Adrenal gland (tissue), 9 donors: ENCODE measurements at regions not wholly inside any gene's neighbourhood (a gene's known extent, or its start where the extent isn't known, plus 50 kb on each side); places are given as distances from the start of the nearest gene placed in this dataset.

Experiments
- DNase-seq, 7 donors: peaks; one replicate each; pipeline ENCODE4 v3.0.0-alpha.2; 2019 to 2020
- H3K27ac ChIP-seq, 5 donors: fragments of 200-600 bp; sonication (generic) in 4 of 5; 1 replicate in 3 of 5; 2 replicates in 2 of 5; pipeline versions ENCODE4 v1.5.1 to v1.8.0; 2016 to 2020; ENCODE audit warnings: mild to moderate bottlenecking in 1 of 5
- H3K27me3 ChIP-seq: fragments of 200-600 bp; 2 replicates; pipeline ENCODE4 v1.8.0; 2021
- H3K36me3 ChIP-seq, 2 donors: fragments of 200-600 bp; replicated peaks in 1 of 2; 1 replicate in 1 of 2; 2 replicates in 1 of 2; pipeline versions ENCODE4 v1.5.1 to v1.8.0; 2018 to 2022
- H3K4me1 ChIP-seq, 2 donors: fragments of 200-600 bp; replicated peaks in 1 of 2; 1 replicate in 1 of 2; 2 replicates in 1 of 2; pipeline versions ENCODE4 v1.5.1 to v1.8.0; 2018 to 2021
- H3K4me3 ChIP-seq, 4 donors: fragments of 200-600 bp; sonication (generic) in 3 of 4; one replicate each; pipeline ENCODE4 v1.5.1; 2016 to 2018
- H3K9me3 ChIP-seq, 3 donors: fragments of 200-600 bp; sonication (generic) in 1 of 3; replicated peaks in 1 of 3; 1 replicate in 2 of 3; 2 replicates in 1 of 3; pipeline versions ENCODE4 v1.5.1 to v1.8.0; 2016 to 2021
- CTCF ChIP-seq, 6 experiments: fragments of 450-650 bp in 4 of 6; fragments of 200-600 bp in 2 of 6; sonication (generic) in 1 of 6; IDR thresholded peaks; 1 replicate in 5 of 6; 2 replicates in 1 of 6; pipeline versions ENCODE4 v1.5.1 to v1.8.0; 2016 to 2021; ENCODE audit warnings: antibody characterized with exemption in 6 of 6, mild to moderate bottlenecking in 2 of 6, moderate library complexity in 1 of 6
- POLR2A ChIP-seq, 2 donors: fragments of 450-650 bp; IDR thresholded peaks; one replicate each; pipeline ENCODE4 v1.6.1; 2017; ENCODE audit warnings: antibody characterized with exemption in 2 of 2, mild to moderate bottlenecking in 2 of 2, moderate library complexity in 1 of 2
- WGBS, 4 donors: extraction: QIAGEN DNeasy Blood & Tissue Kit in 2 of 4; methylation state at CpG; one replicate each; pipeline versions ENCODE4 v1.1.5 to v1.1.7; 2013 to 2017; 5-methylcytosine and 5-hydroxymethylcytosine counted together
- intact Hi-C, 2 donors: fragments of 100-400 bp; cut with DNase I; formaldehyde crosslinking; loops; one replicate each; pipeline versions ENCODE4 v1.14.1 to v1.15.0; 2022 to 2023
- donor health status: healthy with polysubstance abuse.
- donor health status: Bipolar disorder and iron deficiency.
- donor health status: DM: yes; HTN: yes; CAD: no.
- donor health status: DM: no; HTN: no; CAD: no.
- donor health status: DM: no; HTN: no; CAD: no.

- no peak overlapping the region for H3K4me3 ChIP-seq
- H3K36me3 ChIP-seq: no peaks in the 10 kb centered on the region
- H3K9me3 ChIP-seq: no peaks in the 10 kb centered on the region
- H3K27me3 ChIP-seq: no peaks in the 10 kb centered on the region
- 37 to 55% (median 47%) methylated on average over 2 of the region's 2 CpGs for WGBS, 4 donors
- intact Hi-C loops: no loop called here
- no peaks in the 10 kb centered on the region for H3K4me1 ChIP-seq
- no peak for DNase-seq
- no peak overlapping the region for H3K27ac ChIP-seq
- TF ChIP-seq POLR2A (IDR thresholded peaks at IDR 0.05): no peak
- no peak for TF ChIP-seq CTCF (IDR thresholded peaks at IDR 0.05)
Observed at GRCh38 chr13:21825801-21826200, 154.9 kb downstream of the FGF9 start.

- 44 to 56% (median 48%) methylated on average over 3 of the region's 3 CpGs for WGBS, 4 donors
- H3K27ac ChIP-seq: no peak overlapping the region
- H3K36me3 ChIP-seq: no peaks in the 10 kb centered on the region
- no peak overlapping the region for H3K4me3 ChIP-seq
- intact Hi-C loops: no loop called here
- no peaks in the 10 kb centered on the region for H3K4me1 ChIP-seq
- H3K9me3 ChIP-seq: no peaks in the 10 kb centered on the region
- no peaks in the 10 kb centered on the region for H3K27me3 ChIP-seq
- TF ChIP-seq POLR2A (IDR thresholded peaks at IDR 0.05): no peak
- TF ChIP-seq CTCF (IDR thresholded peaks at IDR 0.05): no peak
- DNase-seq: no peak
Observed at GRCh38 chr13:21826214-21827015, 155.5 kb downstream of the FGF9 start.

- WGBS, 4 donors: 90 to 92% (median 90%) methylated on average over 13 of the region's 13 CpGs
- Histone ChIP-seq H3K36me3 (no peaks in the 10 kb centered on the region), H3K27me3 (no peaks in the 10 kb centered on the region), H3K9me3 (no peaks in the 10 kb centered on the region), H3K27ac (no peak overlapping the region), H3K4me1 (no peaks in the 10 kb centered on the region), H3K4me3 (no peak overlapping the region)
- DNase-seq: no peak
- no peak for TF ChIP-seq POLR2A (IDR thresholded peaks at IDR 0.05)
- no peak for TF ChIP-seq CTCF (IDR thresholded peaks at IDR 0.05)
- intact Hi-C loops: no loop called here
Observed at GRCh38 chr13:21831654-21832324, 160.9 kb downstream of the FGF9 start.

GRCh38 chr13:21833921-21834320 is 163.0 kb downstream of the FGF9 start:
- TF ChIP-seq CTCF (IDR thresholded peaks at IDR 0.05): no peak
- no peak for TF ChIP-seq POLR2A (IDR thresholded peaks at IDR 0.05)
- no peaks in the 10 kb centered on the region for H3K4me1 ChIP-seq
- H3K27ac ChIP-seq: no peak overlapping the region
- 64 to 83% (median 79%) methylated on average over 9 of the region's 9 CpGs for WGBS, 4 donors
- no peaks in the 10 kb centered on the region for H3K36me3 ChIP-seq
- intact Hi-C loops: no loop called here
- H3K9me3 ChIP-seq: no peaks in the 10 kb centered on the region
- no peaks in the 10 kb centered on the region for H3K27me3 ChIP-seq
- DNase-seq: no peak
- no peak overlapping the region for H3K4me3 ChIP-seq
